Uterus (tissue), 2 donors: ENCODE measurements at regions not wholly inside any gene's neighbourhood (a gene's known extent, or its start where the extent isn't known, plus 50 kb on each side); places are given as distances from the start of the nearest gene placed in this dataset.

Experiments
- CTCF ChIP-seq, 4 experiments: fragments of 200-600 bp in 2 of 4; fragments of 450-650 bp in 2 of 4; sonication (generic) in 2 of 4; IDR thresholded peaks; one replicate each; pipeline ENCODE4 v1.5.1; 2016 to 2019; ENCODE audit warnings: antibody characterized with exemption in 4 of 4, mild to moderate bottlenecking in 2 of 4, moderate library complexity in 1 of 4
- POLR2A ChIP-seq, 2 donors: fragments of 450-650 bp; IDR thresholded peaks; one replicate each; pipeline ENCODE4 v1.6.1; 2016; ENCODE audit warnings: antibody characterized with exemption in 2 of 2, mild to moderate bottlenecking in 1 of 2, moderate library complexity in 1 of 2

GRCh38 chr16:26642047-26642664 is 424.6 kb upstream of the C16orf82 start:
- TF ChIP-seq CTCF (IDR thresholded peaks at IDR 0.05) (no peak), POLR2A (IDR thresholded peaks at IDR 0.05) (no peak)
